HepG2 (cell line): ENCODE measurements at regions not wholly inside any gene's neighbourhood (a gene's known extent, or its start where the extent isn't known, plus 50 kb on each side); places are given as distances from the start of the nearest gene placed in this dataset.

Experiments used
- ATAC-seq: fragments of 200-7000 bp; cut with Tn5 transposase; 3 replicates; pipeline ENCODE4 v1.9.1; 2020; ENCODE audit warnings: mild to moderate bottlenecking, moderate library complexity
- BruUV-seq: library from RNA; stranded (reverse); fragments of 400-500 nt; replicated peaks from 2 replicates; lab custom pipeline; 2021; lab: Mats Ljungman, UMichigan
- CTCF ChIA-PET: fragments of 300-600 bp; formaldehyde crosslinking; extraction: SDS; loops from one replicate; lab custom pipeline; 2021; ENCODE audit warnings: low total read pairs, inconsistent platforms, low intra/inter-chr PET ratio; lab: Yijun Ruan, JAX
- POLR2A ChIA-PET: fragments of 350-600 bp; sonication (Branson Sonifier 250); formaldehyde crosslinking; loops from one replicate; lab custom pipeline; 2020; ENCODE audit warnings: antibody characterized with exemption, inconsistent platforms; lab: Yijun Ruan, JAX
- DNase-seq: peaks from one replicate; pipeline ENCODE4 v3.0.0-alpha.2; 2015; ENCODE audit warnings: low spot score
- FAIRE-seq: peaks from 3 replicates; lab custom pipeline; 2011; peaks lifted over from hg19 to GRCh38; lab: Jason Lieb, UNC
- H2AFZ ChIP-seq: one replicate; pipeline ENCODE4 v1.6.1; 2011; ENCODE audit warnings: low read length, inconsistent platforms
- H3K27ac ChIP-seq: fragments of 300-600 bp; 3 replicates; pipeline ENCODE4 v1.8.0; 2011; ENCODE audit warnings: mixed run types, mild to moderate bottlenecking, mixed read lengths, low read length, inconsistent platforms; ENCODE audit not compliant: insufficient read depth; ENCODE audit errors: extremely low read length
- H3K27me3 ChIP-seq, 2 experiments: fragments of 200-600 bp in 1 of 2; 2 replicates in 1 of 2; 3 replicates in 1 of 2; pipeline versions ENCODE4 v1.6.0 to v1.8.0; 2011; ENCODE audit warnings: low read length in 2 of 2, mild to moderate bottlenecking in 2 of 2, moderate library complexity in 2 of 2, inconsistent platforms in 1 of 2; ENCODE audit not compliant: insufficient read depth in 2 of 2, control insufficient read depth in 1 of 2
- H3K36me3 ChIP-seq, 2 experiments: fragments of 200-600 bp in 1 of 2; replicated peaks in 1 of 2; 2 replicates in 1 of 2; 3 replicates in 1 of 2; pipeline versions ENCODE4 v1.5.1 to v1.8.0; 2011; ENCODE audit warnings: low read length in 2 of 2, inconsistent platforms in 1 of 2; ENCODE audit not compliant: insufficient read depth in 2 of 2, control insufficient read depth in 1 of 2
- H3K4me1 ChIP-seq: 2 replicates; pipeline ENCODE4 v1.5.1; 2012; ENCODE audit warnings: low read length, inconsistent platforms; ENCODE audit not compliant: insufficient read depth
- H3K4me2 ChIP-seq: 2 replicates; pipeline ENCODE4 v1.6.0; 2011; ENCODE audit warnings: low read depth, low read length, inconsistent platforms
- H3K4me3 ChIP-seq, 3 experiments: fragments of 200-600 bp in 1 of 3; sonication (generic), shearing (Covaris generic) in 1 of 3; replicated peaks in 1 of 3; 2 replicates each; pipeline ENCODE4 v1.5.1; 2011 to 2016; ENCODE audit warnings: low read length in 3 of 3, inconsistent platforms in 2 of 3, low read depth in 2 of 3, mild to moderate bottlenecking in 2 of 3, control low read depth in 1 of 3, mixed read lengths in 1 of 3; ENCODE audit not compliant: insufficient read depth in 1 of 3
- H3K79me2 ChIP-seq: one replicate; pipeline ENCODE4 v1.6.1; 2011; ENCODE audit warnings: low read length, inconsistent platforms; ENCODE audit not compliant: insufficient read depth
- H3K9ac ChIP-seq: 2 replicates; pipeline ENCODE4 v1.6.0; 2011; ENCODE audit warnings: mild to moderate bottlenecking, low read depth, low read length, inconsistent platforms; ENCODE audit not compliant: insufficient read depth
- H3K9me3 ChIP-seq: 2 replicates; pipeline ENCODE4 v1.5.1; 2012; ENCODE audit warnings: mild to moderate bottlenecking, low read length
- H4K20me1 ChIP-seq: 2 replicates; pipeline ENCODE4 v1.6.0; 2011; ENCODE audit warnings: inconsistent platforms, mild to moderate bottlenecking, low read length, moderate library complexity; ENCODE audit not compliant: insufficient read depth
- E2F1 ChIP-seq: sonication (generic); formaldehyde crosslinking; IDR thresholded peaks from 2 replicates; pipeline ENCODE4 v1.5.0; 2020; ENCODE audit warnings: missing genetic modification reagents
- GATAD2A ChIP-seq: IDR thresholded peaks from 2 replicates; pipeline ENCODE4 v1.6.1; 2016
- HOXA7 ChIP-seq: sonication (generic); formaldehyde crosslinking; IDR thresholded peaks from 2 replicates; pipeline ENCODE4 v1.8.1; 2022; ENCODE audit warnings: mild to moderate bottlenecking, missing genetic modification reagents, moderate library complexity
- KAT2B ChIP-seq: fragments of 150-350 bp; IDR thresholded peaks from 2 replicates; pipeline ENCODE4 v1.6.1; 2014; ENCODE audit warnings: low read depth, low read length, borderline replicate concordance
- ZNF205 ChIP-seq: IDR thresholded peaks from 2 replicates; pipeline ENCODE4 v1.6.1; 2018; ENCODE audit warnings: missing biosample characterization, missing genetic modification reagents
- ZNF607 ChIP-seq: sonication (generic); formaldehyde crosslinking; IDR thresholded peaks from 2 replicates; pipeline ENCODE4 v1.5.1; 2020; ENCODE audit warnings: missing genetic modification reagents, mild to moderate bottlenecking, borderline replicate concordance
- ZNF672 ChIP-seq: sonication (generic); formaldehyde crosslinking; IDR thresholded peaks from 2 replicates; pipeline ENCODE4 v1.8.1; 2022; ENCODE audit warnings: missing genetic modification reagents
- ZNF761 ChIP-seq: sonication (generic); formaldehyde crosslinking; conservative IDR thresholded peaks from 2 replicates; pipeline ENCODE4 v1.4.0; 2020; ENCODE audit warnings: mild to moderate bottlenecking, missing genetic modification reagents
- ZNF777 ChIP-seq: sonication (generic); formaldehyde crosslinking; IDR thresholded peaks from 2 replicates; pipeline ENCODE4 v1.4.0; 2020; ENCODE audit warnings: missing genetic modification reagents
- WGBS: methylation state at CpG from one replicate; pipeline ENCODE4 v1.1.6; 2017; ENCODE audit warnings: low lambda C conversion rate; 5-methylcytosine and 5-hydroxymethylcytosine counted together
- in situ Hi-C: cut with HindIII; loops from 2 replicates; pipeline ENCODE4 v1.10.0; 2017; ENCODE audit warnings: low pct_unique_long_range_greater_than_20kb; ENCODE audit not compliant: extremely low pct_ligation_motif_present
- intact Hi-C: fragments of 100-400 bp; cut with micrococcal nuclease; formaldehyde crosslinking; loops from one replicate; pipeline ENCODE4 v1.10.0; 2022; ENCODE audit not compliant: unreplicated experiment
- TF ChIP-seq, protein P1 (sequence below): sonication (generic); formaldehyde crosslinking; IDR thresholded peaks from 2 replicates; pipeline ENCODE4 v1.4.0; 2020; ENCODE audit warnings: missing genetic modification reagents, borderline replicate concordance
- TF ChIP-seq, protein P2 (sequence below): sonication (generic); formaldehyde crosslinking; IDR thresholded peaks from 2 replicates; pipeline ENCODE4 v1.8.1; 2023; ENCODE audit warnings: mild to moderate bottlenecking, missing genetic modification reagents

GRCh38 chr1:83561346-83561745 lies 437.6 kb downstream of the TTLL7 start:
- H3K4me3 ChIP-seq, result no peak overlapping the region
- in situ Hi-C loops, result no loop called here

More at GRCh38 chr1:83561346-83561745, 437.6 kb downstream of the TTLL7 start:
- ChIA-PET POLR2A (no interaction called here), CTCF (no interaction called here)
- H3K27me3 ChIP-seq, result no peaks in the 10 kb centered on the region
- WGBS, result 15% methylated on average over 2 of the region's 2 CpGs
- no peaks in the 10 kb centered on the region for H3K79me2 ChIP-seq
- no peak overlapping the region for H3K27ac ChIP-seq
- ATAC-seq (no peak), FAIRE-seq (no peak), DNase-seq (no peak)
- H3K36me3 ChIP-seq, result no peaks in the 10 kb centered on the region
- H3K9ac ChIP-seq, result no peak overlapping the region
- H4K20me1 ChIP-seq, result no peaks in the 10 kb centered on the region
- no peaks in the 10 kb centered on the region for H3K4me1 ChIP-seq
- no peak overlapping the region for H3K4me2 ChIP-seq
- H3K9me3 ChIP-seq, result peaks cover 96% of the 10 kb centered on the region
- TF ChIP-seq ZNF205 (CRISPR knock-in tag), result no peak
- no peak for TF ChIP-seq ZNF761 (CRISPR knock-in tag)
- TF ChIP-seq, protein P1, sequence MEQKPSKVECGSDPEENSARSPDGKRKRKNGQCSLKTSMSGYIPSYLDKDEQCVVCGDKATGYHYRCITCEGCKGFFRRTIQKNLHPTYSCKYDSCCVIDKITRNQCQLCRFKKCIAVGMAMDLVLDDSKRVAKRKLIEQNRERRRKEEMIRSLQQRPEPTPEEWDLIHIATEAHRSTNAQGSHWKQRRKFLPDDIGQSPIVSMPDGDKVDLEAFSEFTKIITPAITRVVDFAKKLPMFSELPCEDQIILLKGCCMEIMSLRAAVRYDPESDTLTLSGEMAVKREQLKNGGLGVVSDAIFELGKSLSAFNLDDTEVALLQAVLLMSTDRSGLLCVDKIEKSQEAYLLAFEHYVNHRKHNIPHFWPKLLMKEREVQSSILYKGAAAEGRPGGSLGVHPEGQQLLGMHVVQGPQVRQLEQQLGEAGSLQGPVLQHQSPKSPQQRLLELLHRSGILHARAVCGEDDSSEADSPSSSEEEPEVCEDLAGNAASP (CRISPR knock-in tag), result no peak
- TF ChIP-seq ZNF777 (CRISPR knock-in tag), result no peak
- TF ChIP-seq E2F1 (CRISPR knock-in tag), result no peak
- no peak for TF ChIP-seq ZNF607
- TF ChIP-seq, protein P2, sequence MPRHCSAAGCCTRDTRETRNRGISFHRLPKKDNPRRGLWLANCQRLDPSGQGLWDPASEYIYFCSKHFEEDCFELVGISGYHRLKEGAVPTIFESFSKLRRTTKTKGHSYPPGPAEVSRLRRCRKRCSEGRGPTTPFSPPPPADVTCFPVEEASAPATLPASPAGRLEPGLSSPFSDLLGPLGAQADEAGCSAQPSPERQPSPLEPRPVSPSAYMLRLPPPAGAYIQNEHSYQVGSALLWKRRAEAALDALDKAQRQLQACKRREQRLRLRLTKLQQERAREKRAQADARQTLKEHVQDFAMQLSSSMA, result no peak
- TF ChIP-seq KAT2B, result no peak
- no peak for TF ChIP-seq ZNF672
- no peak for TF ChIP-seq GATAD2A (CRISPR knock-in tag)
- no peak for TF ChIP-seq HOXA7 (CRISPR knock-in tag)
- H2AFZ ChIP-seq, result no peak overlapping the region
- no TSS peak for BruUV-seq
- intact Hi-C loops, result no loop called here
